HG03442 (cell line): ENCODE measurements at regions not wholly inside any gene's neighbourhood (a gene's known extent, or its start where the extent isn't known, plus 50 kb on each side); places are given as distances from the start of the nearest gene placed in this dataset.
"Not testable (repeated sequence)": the region's sequence is repeated elsewhere in the genome, so short reads cannot be mapped to it uniquely, and the experiment has no call there.

Source experiments
- ATAC-seq: cut with Tn5 transposase; IDR thresholded peaks from one replicate; pipeline ENCODE4 v1.9.1; 2021; ENCODE audit warnings: mild to moderate bottlenecking, moderate library complexity; ENCODE audit not compliant: unreplicated experiment

GRCh38 chr21:35169574-35169973 lies 120.5 kb upstream of the RUNX1 start:
- no peak for ATAC-seq

- no peak for ATAC-seq
Observed at GRCh38 chr21:35168735-35169134, 119.6 kb upstream of the RUNX1 start.

- no peak for ATAC-seq
Observed at GRCh38 chr21:35164971-35165483, 115.9 kb upstream of the RUNX1 start.

GRCh38 chr21:35164380-35164779 lies 115.3 kb upstream of the RUNX1 start:
- no peak for ATAC-seq

GRCh38 chr21:35163411-35163810 lies 114.3 kb upstream of the RUNX1 start:
- ATAC-seq: no peak

GRCh38 chr21:35162831-35163230 lies 113.7 kb upstream of the RUNX1 start:
- ATAC-seq: no peak

GRCh38 chr21:35159881-35160280 lies 110.8 kb upstream of the RUNX1 start:
- no peak for ATAC-seq

- not testable (repeated sequence) for ATAC-seq
Observed at GRCh38 chr21:35157374-35157773, 108.3 kb upstream of the RUNX1 start.

GRCh38 chr21:35156293-35157278 lies 107.5 kb upstream of the RUNX1 start:
- ATAC-seq: no peak

- ATAC-seq: no peak
Observed at GRCh38 chr21:35154788-35155187, 105.7 kb upstream of the RUNX1 start.

- ATAC-seq: no peak
Observed at GRCh38 chr21:35153671-35154070, 104.6 kb upstream of the RUNX1 start.

GRCh38 chr21:35150562-35151226 lies 101.6 kb upstream of the RUNX1 start:
- ATAC-seq: no peak

- ATAC-seq: no peak
Observed at GRCh38 chr21:35149698-35150097, 100.6 kb upstream of the RUNX1 start.

GRCh38 chr21:35147439-35147838 lies 98.3 kb upstream of the RUNX1 start:
- no peak for ATAC-seq

GRCh38 chr21:35145626-35146233 lies 96.6 kb upstream of the RUNX1 start:
- ATAC-seq: no peak

GRCh38 chr21:35144978-35145377 lies 95.9 kb upstream of the RUNX1 start:
- no peak for ATAC-seq

GRCh38 chr21:35142036-35142815 lies 93.1 kb upstream of the RUNX1 start:
- ATAC-seq: no peak

GRCh38 chr21:35139382-35139715 lies 90.2 kb upstream of the RUNX1 start:
- ATAC-seq: no peak

GRCh38 chr21:35138665-35139381 lies 89.7 kb upstream of the RUNX1 start:
- ATAC-seq: no peak

- ATAC-seq: no peak
Observed at GRCh38 chr21:35136586-35137219, 87.6 kb upstream of the RUNX1 start.
